Fibroblast of pulmonary artery (primary cell): ENCODE measurements at regions not wholly inside any gene's neighbourhood (a gene's known extent, or its start where the extent isn't known, plus 50 kb on each side); places are given as distances from the start of the nearest gene placed in this dataset.

Experiments used
- DNase-seq: peaks from one replicate; pipeline ENCODE4 v3.0.0-alpha.2; 2010; ENCODE audit warnings: low read depth
- H3K4me3 ChIP-seq: replicated peaks from 2 replicates; pipeline ENCODE4 v1.5.1; 2011; ENCODE audit warnings: low read depth, mild to moderate bottlenecking, control low read depth, low read length, moderate library complexity
- CTCF ChIP-seq: IDR thresholded peaks from 2 replicates; pipeline ENCODE4 v1.5.1; 2011; ENCODE audit warnings: mild to moderate bottlenecking, control low read depth, low read length, inconsistent platforms; ENCODE audit errors: missing control alignments

DNA sequence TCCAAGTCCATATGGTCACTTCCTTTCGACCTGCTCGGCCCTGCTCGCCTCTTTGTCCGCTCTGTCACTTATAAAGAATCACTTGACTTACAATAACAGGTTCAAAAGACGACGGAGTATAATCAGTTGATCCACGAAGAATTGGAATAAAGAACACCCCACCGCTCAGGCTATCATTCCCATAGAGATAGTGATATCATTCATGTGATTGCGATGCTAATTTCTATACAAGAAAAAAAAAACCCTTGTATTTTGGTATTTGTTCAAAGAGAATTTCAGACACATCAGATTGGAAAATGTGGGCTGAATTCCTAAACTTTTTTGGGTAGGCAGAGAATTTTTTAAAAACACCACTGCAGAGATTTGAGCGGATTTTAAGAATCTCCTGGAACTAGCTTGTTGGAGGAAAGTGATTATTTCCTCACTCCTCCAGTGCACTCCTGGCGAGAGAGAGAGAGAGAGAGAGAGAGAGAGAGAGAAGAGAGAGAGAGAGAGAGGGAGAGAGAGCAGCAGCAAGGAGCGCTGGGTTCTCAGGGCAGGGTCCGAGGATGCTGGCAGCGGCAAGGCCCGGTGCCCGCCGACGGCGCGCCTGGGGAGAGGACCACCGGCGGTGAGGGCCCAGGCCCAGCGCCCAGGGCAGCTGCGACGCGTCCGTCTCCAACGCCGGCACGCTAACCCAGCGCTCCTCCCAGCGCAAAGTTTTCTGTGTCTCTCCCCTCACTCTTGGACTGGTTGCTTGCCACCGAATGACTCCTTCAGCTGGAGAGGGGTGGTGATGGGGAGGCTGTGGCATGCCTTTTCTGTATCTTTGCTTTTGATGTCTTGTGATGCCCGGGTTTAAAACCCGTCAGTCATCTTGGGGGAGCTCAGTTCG, 149.0 kb upstream of the ZNF536 start:
- H3K4me3 ChIP-seq = no peak overlapping the region
- TF ChIP-seq CTCF = no peak
- DNase-seq = no peak

DNA sequence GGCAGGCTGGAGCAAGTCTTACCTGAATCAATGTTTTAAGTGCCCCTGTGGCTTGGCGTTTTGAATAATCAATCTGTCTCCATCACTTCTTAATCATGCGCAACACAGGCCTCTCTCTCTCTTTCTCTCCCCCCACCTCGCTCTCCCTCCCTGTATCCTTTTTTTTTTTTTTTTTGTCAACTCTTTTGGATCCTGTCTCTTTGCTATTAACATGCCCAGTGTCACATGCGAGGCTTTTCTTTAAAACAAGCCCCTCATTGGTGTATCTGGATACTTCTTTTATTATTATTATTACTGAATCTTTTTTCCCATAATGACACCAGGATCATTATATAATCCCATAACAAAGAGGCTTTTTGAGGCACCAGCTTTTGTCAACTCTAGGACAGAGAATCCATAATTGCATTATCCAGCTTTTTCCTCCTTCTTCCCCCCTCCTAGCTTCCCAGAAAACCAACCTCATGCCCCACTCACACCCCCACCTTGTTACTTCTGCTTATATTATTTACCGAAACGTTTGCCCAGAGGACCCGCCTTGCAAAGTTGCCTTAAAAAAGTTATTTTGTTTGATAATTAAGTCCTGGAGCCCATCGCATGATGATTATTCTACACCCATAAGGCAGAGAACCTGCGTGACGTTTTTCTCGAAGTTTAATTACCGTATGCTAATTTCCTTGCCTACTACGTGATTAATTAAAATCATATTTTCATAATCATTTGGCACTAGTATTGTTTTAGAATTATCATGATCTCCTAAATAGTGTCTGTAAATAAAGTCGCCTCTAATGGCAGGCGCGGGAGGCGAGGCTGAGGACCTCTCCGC, 148.1 kb upstream of the ZNF536 start:
- H3K4me3 ChIP-seq = no peak overlapping the region
- no peak for DNase-seq
- TF ChIP-seq CTCF = no peak

GRCh38 chr19:30224689-30225606, 147.2 kb upstream of the ZNF536 start:
- no peak overlapping the region for H3K4me3 ChIP-seq
- TF ChIP-seq CTCF = no peak
- DNase-seq = no peak

DNA sequence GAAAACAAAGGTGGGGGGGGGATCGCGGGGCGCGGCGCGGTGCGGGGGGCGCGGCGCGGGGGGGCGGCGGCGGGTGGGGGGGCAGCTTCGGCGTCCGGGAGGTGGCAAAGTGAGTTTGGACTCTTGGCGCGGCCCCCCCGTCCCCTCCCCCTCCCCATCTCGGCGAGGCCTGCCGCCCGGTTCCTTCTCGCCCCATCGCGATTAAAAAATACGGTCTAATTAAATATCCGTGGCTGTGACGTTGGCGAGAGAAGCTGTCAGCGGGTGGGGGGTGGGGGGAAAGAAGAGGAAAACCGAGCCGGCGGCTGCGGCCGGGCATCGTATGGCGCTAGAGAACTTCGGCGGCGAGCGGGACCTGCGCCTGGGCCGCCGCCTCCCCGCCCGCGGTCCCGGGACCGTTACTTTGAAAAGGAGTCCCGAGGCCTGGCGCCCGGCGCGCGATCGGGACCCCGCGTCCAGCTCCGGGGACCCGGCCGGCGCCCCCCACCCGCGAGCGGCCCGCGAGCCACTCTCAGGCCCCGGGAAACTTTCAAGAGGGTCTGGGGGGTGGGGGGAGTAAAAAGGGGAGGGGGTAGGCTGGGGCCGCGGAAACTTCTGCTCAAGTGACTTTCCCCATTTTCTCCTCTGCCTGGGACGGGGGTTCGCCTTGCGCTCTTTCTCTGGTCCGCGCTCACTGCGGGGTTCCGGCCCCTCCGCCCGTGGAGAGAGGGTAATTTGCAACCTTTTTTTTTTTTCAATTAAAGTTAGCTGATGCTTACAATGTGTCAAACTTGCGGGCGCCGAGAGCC, 146.3 kb upstream of the ZNF536 start:
- no peak for TF ChIP-seq CTCF
- no peak overlapping the region for H3K4me3 ChIP-seq
- DNase-seq = no peak

- H3K4me3 ChIP-seq = no peak overlapping the region
- no peak for DNase-seq
- TF ChIP-seq CTCF = no peak
Observed at GRCh38 chr19:30226464-30227011, 145.6 kb upstream of the ZNF536 start.
